GM12874 (cell line): ENCODE measurements at regions not wholly inside any gene's neighbourhood (a gene's known extent, or its start where the extent isn't known, plus 50 kb on each side); places are given as distances from the start of the nearest gene placed in this dataset.

Experiments
- TF ChIP-seq, protein P1 (sequence below): IDR thresholded peaks from 2 replicates; pipeline ENCODE4 v1.5.1; 2011; ENCODE audit warnings: low read depth, mild to moderate bottlenecking, control low read depth, low read length, moderate library complexity; ENCODE audit not compliant: insufficient read depth

DNA sequence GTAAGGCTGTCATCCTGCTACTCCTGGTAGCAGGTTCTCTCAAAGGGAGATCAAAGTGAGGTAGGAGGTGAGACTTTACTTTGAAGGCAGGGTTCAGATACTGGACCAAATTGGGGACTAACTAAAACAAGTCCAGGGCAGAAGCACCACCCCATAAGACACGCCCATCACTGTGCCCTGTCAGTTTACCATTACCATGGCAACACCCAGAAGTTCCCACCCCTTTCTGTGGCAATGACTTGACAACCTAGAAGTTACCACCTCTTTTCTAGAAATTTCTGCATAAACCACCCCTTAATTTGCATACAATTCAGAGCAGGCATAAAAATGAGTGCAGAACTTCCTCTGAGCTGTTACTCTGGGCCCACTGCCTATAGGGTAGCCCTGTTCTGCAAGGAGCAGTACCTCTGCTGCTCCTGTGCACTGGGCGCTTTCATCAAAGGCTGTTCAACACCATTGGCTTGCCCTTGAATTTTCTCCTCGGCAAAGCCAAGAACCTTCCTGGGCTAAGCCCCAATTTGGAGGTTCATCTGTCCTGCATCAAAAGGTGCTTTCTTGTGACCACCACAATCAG is 64.8 kb upstream of the MAX start:
- TF ChIP-seq, protein P1, sequence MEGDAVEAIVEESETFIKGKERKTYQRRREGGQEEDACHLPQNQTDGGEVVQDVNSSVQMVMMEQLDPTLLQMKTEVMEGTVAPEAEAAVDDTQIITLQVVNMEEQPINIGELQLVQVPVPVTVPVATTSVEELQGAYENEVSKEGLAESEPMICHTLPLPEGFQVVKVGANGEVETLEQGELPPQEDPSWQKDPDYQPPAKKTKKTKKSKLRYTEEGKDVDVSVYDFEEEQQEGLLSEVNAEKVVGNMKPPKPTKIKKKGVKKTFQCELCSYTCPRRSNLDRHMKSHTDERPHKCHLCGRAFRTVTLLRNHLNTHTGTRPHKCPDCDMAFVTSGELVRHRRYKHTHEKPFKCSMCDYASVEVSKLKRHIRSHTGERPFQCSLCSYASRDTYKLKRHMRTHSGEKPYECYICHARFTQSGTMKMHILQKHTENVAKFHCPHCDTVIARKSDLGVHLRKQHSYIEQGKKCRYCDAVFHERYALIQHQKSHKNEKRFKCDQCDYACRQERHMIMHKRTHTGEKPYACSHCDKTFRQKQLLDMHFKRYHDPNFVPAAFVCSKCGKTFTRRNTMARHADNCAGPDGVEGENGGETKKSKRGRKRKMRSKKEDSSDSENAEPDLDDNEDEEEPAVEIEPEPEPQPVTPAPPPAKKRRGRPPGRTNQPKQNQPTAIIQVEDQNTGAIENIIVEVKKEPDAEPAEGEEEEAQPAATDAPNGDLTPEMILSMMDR = no peak

DNA sequence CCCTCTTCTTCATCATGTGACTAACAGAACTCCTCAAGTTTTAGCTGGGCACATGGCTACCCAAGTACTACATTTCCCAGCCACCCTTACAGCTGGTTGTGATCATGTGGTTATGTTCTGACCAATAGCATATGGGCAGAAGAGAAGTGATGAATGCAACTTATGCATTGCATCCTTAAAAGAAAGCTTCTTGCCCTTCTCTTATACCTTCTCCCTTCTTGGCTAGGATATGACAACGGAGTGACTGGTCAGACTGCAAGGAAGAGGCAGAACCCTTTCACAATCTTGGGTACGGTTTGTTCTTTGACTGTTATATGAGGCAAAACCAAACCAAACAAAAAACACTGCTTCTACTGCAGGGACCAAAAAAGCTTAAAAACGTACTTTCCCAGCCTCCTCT is 66.5 kb upstream of the MAX start:
- TF ChIP-seq, protein P1 = no peak

DNA sequence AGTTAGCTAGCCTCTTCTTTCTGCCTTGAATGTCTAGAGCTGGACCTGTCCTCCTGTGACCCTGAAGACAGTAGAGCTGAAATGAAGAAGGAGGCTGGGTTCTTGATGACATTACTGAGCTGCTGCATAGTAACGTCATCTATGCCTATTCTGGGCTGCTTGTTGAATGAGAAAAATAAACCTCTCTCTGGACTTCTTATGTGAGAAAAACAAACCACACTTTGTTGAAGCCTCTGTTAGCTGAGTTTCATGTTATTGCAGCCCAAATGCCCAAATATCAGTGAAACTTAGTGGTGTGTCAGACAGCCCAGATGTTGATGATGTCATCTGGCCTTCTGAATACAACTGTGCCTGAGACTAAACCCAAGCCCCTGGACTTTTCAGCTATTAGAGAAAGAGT is 67.0 kb upstream of the MAX start:
- TF ChIP-seq, protein P1 = no peak

DNA sequence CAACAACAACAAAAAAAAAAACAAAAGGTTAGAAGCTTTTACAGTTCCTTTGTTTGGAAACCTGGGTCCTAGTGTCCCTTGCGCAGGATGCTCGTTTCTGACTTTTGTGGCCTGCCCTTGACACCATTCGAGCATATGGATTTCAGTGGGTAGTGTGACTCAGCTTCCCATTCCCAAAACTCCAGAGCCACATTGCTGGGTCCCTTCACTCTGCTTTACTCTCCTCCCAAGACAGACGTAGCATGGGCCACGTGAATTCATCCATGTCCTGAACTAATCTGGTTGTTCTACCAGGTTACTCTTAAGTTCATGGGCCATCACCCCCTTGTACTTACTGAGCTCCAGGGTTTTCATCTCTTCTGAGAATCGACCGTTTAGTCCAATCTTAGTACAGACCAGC is 68.0 kb upstream of the MAX start:
- TF ChIP-seq, protein P1 = no peak

DNA sequence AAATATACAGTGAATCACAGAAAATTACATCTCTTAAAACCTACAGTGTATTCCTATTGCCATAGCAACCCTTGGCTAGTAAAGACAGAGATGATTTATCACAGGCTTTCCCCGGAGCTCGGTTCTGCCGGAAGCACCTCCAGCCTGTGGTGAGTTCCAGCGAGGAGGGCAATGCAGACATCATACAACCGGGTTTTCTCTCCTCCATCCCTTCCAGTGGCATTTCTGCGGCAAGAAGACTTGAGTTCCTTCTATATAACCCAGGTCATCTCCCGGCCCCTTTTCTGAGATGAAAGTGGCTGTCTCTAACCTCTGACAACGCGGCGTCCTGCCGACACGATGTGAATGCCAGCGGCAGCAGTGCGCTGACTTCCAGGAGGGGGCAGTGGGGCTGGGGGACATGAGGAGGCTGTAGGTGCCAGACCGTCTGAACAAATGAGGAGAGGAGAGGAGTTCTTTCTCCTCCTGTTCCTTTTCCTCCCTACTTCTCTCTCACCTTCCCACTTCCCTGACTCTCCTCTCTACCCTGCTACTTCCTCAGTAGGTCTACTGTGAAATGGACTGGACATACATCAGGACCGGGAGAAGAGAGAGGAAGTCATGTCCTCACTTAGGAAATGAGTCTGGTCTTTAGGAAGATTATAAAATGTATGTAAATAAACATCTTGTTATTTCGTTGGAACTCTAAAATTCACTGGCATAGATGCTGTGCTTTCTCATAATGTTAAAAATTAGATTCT is 68.6 kb upstream of the MAX start:
- TF ChIP-seq, protein P1 = peak; percentile 43; the same call in 1 of the 2 replicates

DNA sequence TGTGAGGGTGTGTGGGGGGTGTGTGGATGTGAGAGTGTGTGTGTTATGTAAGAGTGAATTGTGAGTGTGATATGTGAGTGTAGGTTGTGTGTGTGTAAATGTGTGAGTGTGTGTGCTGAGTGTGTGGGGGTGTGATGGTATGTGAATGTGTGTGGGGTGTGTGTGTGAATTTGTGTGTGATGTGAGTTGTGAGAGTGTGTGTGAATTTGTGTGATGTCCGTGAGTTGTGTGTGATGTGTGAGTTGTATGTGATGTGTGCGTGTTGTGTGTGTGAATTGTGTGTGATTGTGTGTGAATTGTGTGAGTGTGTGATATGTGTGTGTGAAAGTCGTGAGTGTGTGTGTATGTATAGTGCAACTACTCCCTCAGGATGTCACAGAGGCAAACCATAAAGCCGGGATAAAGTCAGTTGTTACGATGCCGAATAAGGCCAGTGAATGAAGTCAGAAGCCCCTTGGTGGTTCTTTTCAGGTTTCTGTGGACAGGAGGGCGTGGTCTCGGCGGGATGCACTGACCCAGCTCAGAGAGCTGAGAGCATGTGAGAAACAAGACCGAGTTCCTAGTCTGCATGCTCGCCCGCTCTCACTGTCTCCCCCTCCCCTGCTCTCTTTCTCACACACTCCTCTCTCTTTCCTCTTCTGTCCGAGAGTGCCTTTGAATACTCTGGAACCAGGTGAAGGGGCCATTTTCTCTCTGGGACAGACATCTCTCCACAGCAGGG is 71.8 kb upstream of the MAX start:
- TF ChIP-seq, protein P1 = no peak

DNA sequence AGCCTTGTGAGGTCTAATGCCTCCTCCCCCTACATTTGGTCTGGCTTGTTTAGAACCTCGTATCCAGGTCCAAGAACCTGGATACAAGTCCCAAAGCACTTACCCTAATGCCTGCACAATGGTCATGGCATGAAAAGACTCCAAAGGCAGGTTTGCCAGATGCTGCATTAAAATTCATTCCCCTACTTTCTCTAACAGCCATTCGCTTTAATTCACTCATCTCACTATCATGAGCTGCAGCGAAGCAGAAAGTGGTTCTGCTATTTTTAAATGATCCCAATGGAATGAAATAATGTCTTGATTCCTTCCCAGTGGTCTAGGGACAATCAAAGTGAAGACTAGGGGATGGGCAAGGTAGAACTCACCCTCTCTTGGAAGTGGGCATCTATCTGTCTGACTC is 72.5 kb upstream of the MAX start:
- TF ChIP-seq, protein P1 = no peak
